GM12878 (cell line): ENCODE measurements at regions not wholly inside any gene's neighbourhood (a gene's known extent, or its start where the extent isn't known, plus 50 kb on each side); places are given as distances from the start of the nearest gene placed in this dataset.

Experiments used
- ATAC-seq: fragments of 200-7000 bp; cut with Tn5 transposase; 3 replicates; pipeline ENCODE4 v1.9.1; 2020; ENCODE audit warnings: mild to moderate bottlenecking, moderate library complexity
- BruUV-seq: library from RNA; stranded (reverse); fragments of 400-500 nt; replicated peaks from 2 replicates; lab custom pipeline; 2021; lab: Mats Ljungman, UMichigan
- CTCF ChIA-PET: fragments of 300-600 bp; sonication (Branson Sonifier 250); formaldehyde crosslinking; extraction: SDS; loops from one replicate; lab custom pipeline; 2021; ENCODE audit warnings: inconsistent platforms; lab: Yijun Ruan, JAX
- POLR2A ChIA-PET: fragments of 350-600 bp; formaldehyde crosslinking; extraction: SDS; loops from one replicate; lab custom pipeline; 2021; ENCODE audit warnings: inconsistent platforms; lab: Charles Lee
- RAD21 ChIA-PET: fragments of 300-600 bp; sonication (Branson Sonifier 250); formaldehyde crosslinking; loops from one replicate; lab custom pipeline; 2023; ENCODE audit warnings: antibody characterized with exemption; ENCODE audit not compliant: unreplicated experiment; lab: Charles Lee
- SMC1A ChIA-PET: fragments of 300-600 bp; sonication (Branson Sonifier 250); formaldehyde crosslinking; loops from one replicate; lab custom pipeline; 2023; ENCODE audit not compliant: unreplicated experiment, uncharacterized antibody; lab: Charles Lee
- DNase-seq: peaks from one replicate; pipeline ENCODE4 v3.0.0-alpha.2; 2011; ENCODE audit warnings: low read depth, low spot score
- FAIRE-seq: peaks from 3 replicates; lab custom pipeline; 2011; peaks lifted over from hg19 to GRCh38; lab: Jason Lieb, UNC
- H2AFZ ChIP-seq: 2 replicates; pipeline ENCODE4 v1.6.0; 2011; ENCODE audit warnings: low read depth, low read length, control low read depth; ENCODE audit not compliant: control insufficient read depth
- H3K27ac ChIP-seq: 2 replicates; pipeline ENCODE4 v1.5.1; 2011; ENCODE audit warnings: control low read depth; ENCODE audit not compliant: control insufficient read depth, insufficient read depth
- H3K27me3 ChIP-seq, 2 experiments: replicated peaks in 1 of 2; 2 replicates each; pipeline versions ENCODE4 v1.6.0 to v1.6.1; 2011; ENCODE audit warnings: low read length in 1 of 2; ENCODE audit not compliant: control insufficient read depth in 2 of 2, insufficient read depth in 2 of 2
- H3K36me3 ChIP-seq, 2 experiments: 2 replicates each; pipeline ENCODE4 v1.5.1; 2011; ENCODE audit warnings: low read length in 1 of 2; ENCODE audit not compliant: control insufficient read depth in 2 of 2, insufficient read depth in 2 of 2
- H3K4me1 ChIP-seq: 2 replicates; pipeline ENCODE4 v1.6.1; 2011; ENCODE audit warnings: mild to moderate bottlenecking, low read length, moderate library complexity, mixed read lengths; ENCODE audit not compliant: control insufficient read depth, insufficient read depth
- H3K4me2 ChIP-seq: 2 replicates; pipeline ENCODE4 v1.6.0; 2011; ENCODE audit warnings: control low read depth; ENCODE audit not compliant: control insufficient read depth, insufficient read depth
- H3K4me3 ChIP-seq: fragments of 200-600 bp; sonication (generic); 2 replicates; pipeline ENCODE4 v1.5.1; 2016
- H3K79me2 ChIP-seq: 2 replicates; pipeline ENCODE4 v1.6.0; 2011; ENCODE audit warnings: low read length; ENCODE audit not compliant: control insufficient read depth, insufficient read depth
- H3K9ac ChIP-seq: 2 replicates; pipeline ENCODE4 v1.8.0; 2011; ENCODE audit warnings: low read length, control low read depth, mixed read lengths; ENCODE audit not compliant: control insufficient read depth, insufficient read depth
- H3K9me3 ChIP-seq: replicated peaks from 3 replicates; pipeline ENCODE4 v1.5.1; 2011; ENCODE audit warnings: mild to moderate bottlenecking, low read length; ENCODE audit not compliant: control insufficient read depth, insufficient read depth
- H4K20me1 ChIP-seq: 2 replicates; pipeline ENCODE4 v1.6.0; 2011; ENCODE audit not compliant: control insufficient read depth, insufficient read depth
- BMI1 ChIP-seq: fragments of 450-650 bp; IDR thresholded peaks from 2 replicates; pipeline ENCODE4 v1.6.1; 2016; ENCODE audit warnings: mild to moderate bottlenecking, moderate library complexity, borderline replicate concordance
- CHD1 ChIP-seq: IDR thresholded peaks from 2 replicates; pipeline ENCODE4 v1.6.1; 2012; ENCODE audit warnings: low read depth, low read length, improper control_type of control experiment
- CHD4 ChIP-seq: fragments of 200-600 bp; sonication (generic); IDR thresholded peaks from 2 replicates; pipeline ENCODE4 v1.6.1; 2016; ENCODE audit warnings: mild to moderate bottlenecking
- ETV6 ChIP-seq, 2 experiments: fragments of 450-650 bp in 1 of 2; IDR thresholded peaks in 1 of 2; conservative IDR thresholded peaks in 1 of 2; 2 replicates each; pipeline ENCODE4 v1.6.1; 2014; ENCODE audit warnings: antibody characterized with exemption in 1 of 2, borderline replicate concordance in 1 of 2, low read depth in 1 of 2, mild to moderate bottlenecking in 1 of 2, moderate library complexity in 1 of 2
- HDGF ChIP-seq: fragments of 450-650 bp; IDR thresholded peaks from 2 replicates; pipeline ENCODE4 v1.6.1; 2016; ENCODE audit warnings: antibody characterized with exemption
- JUNB ChIP-seq: IDR thresholded peaks from 2 replicates; pipeline ENCODE4 v1.6.1; 2016; ENCODE audit warnings: antibody characterized with exemption, mild to moderate bottlenecking
- KDM1A ChIP-seq: fragments of 200-600 bp; sonication (generic); IDR thresholded peaks from 2 replicates; pipeline ENCODE4 v1.6.1; 2016; ENCODE audit warnings: borderline replicate concordance
- LARP7 ChIP-seq: fragments of 450-650 bp; IDR thresholded peaks from 2 replicates; pipeline ENCODE4 v1.6.1; 2017; ENCODE audit warnings: mild to moderate bottlenecking
- POLR2AphosphoS5 ChIP-seq: IDR thresholded peaks from 2 replicates; pipeline ENCODE4 v1.6.1; 2011; ENCODE audit warnings: mild to moderate bottlenecking, low read length, inconsistent platforms
- SMARCA5 ChIP-seq: fragments of 450-650 bp; IDR thresholded peaks from 2 replicates; pipeline ENCODE4 v1.6.1; 2017; ENCODE audit warnings: mild to moderate bottlenecking
- SREBF1 ChIP-seq: IDR thresholded peaks from 2 replicates; pipeline ENCODE4 v1.6.1; 2012; ENCODE audit warnings: mild to moderate bottlenecking, low read length
- SUPT20H ChIP-seq: IDR thresholded peaks from 2 replicates; pipeline ENCODE4 v1.6.1; 2011; ENCODE audit warnings: low read depth, mild to moderate bottlenecking, low read length, moderate library complexity, borderline replicate concordance; ENCODE audit not compliant: control insufficient read depth
- ZBTB11 ChIP-seq: fragments of 450-650 bp; formaldehyde crosslinking; IDR thresholded peaks from 2 replicates; pipeline ENCODE4 v1.5.0; 2022; ENCODE audit warnings: mild to moderate bottlenecking, missing genetic modification characterization
- ZNF207 ChIP-seq: fragments of 450-650 bp; IDR thresholded peaks from 2 replicates; pipeline ENCODE4 v1.6.1; 2014; ENCODE audit warnings: antibody characterized with exemption, mild to moderate bottlenecking, borderline replicate concordance
- ZNF217 ChIP-seq: fragments of 450-650 bp; IDR thresholded peaks from 2 replicates; pipeline ENCODE4 v1.6.1; 2017; ENCODE audit warnings: antibody characterized with exemption, mild to moderate bottlenecking
- WGBS: methylation state at CpG from one replicate; pipeline ENCODE4 v1.1.6; 2016; ENCODE audit warnings: low lambda C conversion rate; ENCODE audit not compliant: insufficient replicate concordance, insufficient coverage; ENCODE audit errors: missing lambda C conversion rate; 5-methylcytosine and 5-hydroxymethylcytosine counted together
- in situ Hi-C: fragments of 300-500 bp; cut with MboI; formaldehyde crosslinking; loops from 9 replicates; pipeline ENCODE4 v1.14.3; 2018; ENCODE audit warnings: mixed read lengths
- intact Hi-C: fragments of 100-400 bp; cut with micrococcal nuclease; formaldehyde crosslinking; loops from one replicate; pipeline ENCODE4 v1.14.2; 2022; ENCODE audit not compliant: unreplicated experiment
- TF ChIP-seq, protein P1 (sequence below): fragments of 450-650 bp; IDR thresholded peaks from 2 replicates; pipeline ENCODE4 v1.6.1; 2017; ENCODE audit warnings: mild to moderate bottlenecking, low read depth, inconsistent platforms; ENCODE audit not compliant: poor library complexity, severe bottlenecking

DNA sequence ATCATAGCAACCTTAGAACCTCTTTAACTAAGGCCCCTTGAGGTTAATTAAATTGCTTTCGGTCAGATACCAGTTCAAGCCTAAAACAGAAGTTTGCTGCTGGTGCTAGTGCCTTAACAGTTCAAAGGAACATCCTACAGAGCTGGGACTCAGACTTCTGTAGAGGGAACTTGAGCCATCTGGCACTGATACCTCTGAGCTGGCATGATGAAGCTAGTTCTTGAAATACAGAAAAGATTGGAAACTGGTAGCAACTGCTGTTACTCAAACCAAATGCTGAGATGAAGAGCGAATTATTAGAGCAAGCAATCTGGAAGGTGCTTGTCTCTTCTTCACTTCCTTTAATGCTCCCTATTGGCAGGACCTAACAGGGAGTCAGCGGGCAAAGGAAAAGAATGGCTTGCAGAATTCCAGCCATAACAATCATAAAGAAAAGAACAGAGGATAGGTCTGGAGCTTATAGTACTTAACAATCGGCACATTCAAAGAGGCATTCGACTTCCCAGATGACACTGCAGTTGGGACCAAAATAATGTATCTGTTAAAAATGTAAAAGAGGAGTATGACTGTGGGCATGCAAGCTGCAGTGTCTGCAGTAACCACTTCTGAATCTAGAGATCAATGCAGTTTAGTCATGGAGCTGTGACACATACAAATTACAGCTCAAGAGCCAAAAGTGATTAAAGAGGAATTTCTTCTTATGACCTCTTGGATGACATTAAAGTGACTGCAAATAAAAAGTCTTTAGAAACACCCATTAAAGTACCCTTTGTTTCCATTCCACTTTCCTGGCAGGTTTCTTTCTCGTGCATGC, 298.9 kb downstream of the PDGFC start:
- Histone ChIP-seq H3K4me3 (no peak overlapping the region), H3K36me3 (no peaks in the 10 kb centered on the region), H3K79me2 (no peaks in the 10 kb centered on the region), H3K27me3 (no peaks in the 10 kb centered on the region), H4K20me1 (no peaks in the 10 kb centered on the region), H3K9ac (no peak overlapping the region), H3K4me1 (no peaks in the 10 kb centered on the region), H3K9me3 (no peaks in the 10 kb centered on the region), H3K27ac (no peak overlapping the region), H3K4me2 (no peak overlapping the region), H2AFZ (no peak overlapping the region)
- FAIRE-seq: no peak
- in situ Hi-C loops (loop anchor here (10.0 kb wide), 1 partner anchor 508 kb away; no protein-coding TSS in a partner anchor), intact Hi-C loops (no loop called here)
- TF ChIP-seq ZNF217 (no peak), CHD4 (no peak), KDM1A (no peak), HDGF (no peak), POLR2AphosphoS5 (no peak), BMI1 (no peak), SMARCA5 (no peak), CHD1 (no peak), JUNB (no peak), ZBTB11 (CRISPR knock-in tag) (no peak), ETV6 (conservative IDR thresholded peaks at IDR 0.05 in 1 of 2, IDR thresholded peaks at IDR 0.05 in 1 of 2; ENCODE audit: borderline replicate concordance in 1 of 2, low read depth in 1 of 2) (no peak), ZNF207 (no peak), LARP7 (no peak), SUPT20H (no peak), SREBF1 (no peak)
- TF ChIP-seq, protein P1, sequence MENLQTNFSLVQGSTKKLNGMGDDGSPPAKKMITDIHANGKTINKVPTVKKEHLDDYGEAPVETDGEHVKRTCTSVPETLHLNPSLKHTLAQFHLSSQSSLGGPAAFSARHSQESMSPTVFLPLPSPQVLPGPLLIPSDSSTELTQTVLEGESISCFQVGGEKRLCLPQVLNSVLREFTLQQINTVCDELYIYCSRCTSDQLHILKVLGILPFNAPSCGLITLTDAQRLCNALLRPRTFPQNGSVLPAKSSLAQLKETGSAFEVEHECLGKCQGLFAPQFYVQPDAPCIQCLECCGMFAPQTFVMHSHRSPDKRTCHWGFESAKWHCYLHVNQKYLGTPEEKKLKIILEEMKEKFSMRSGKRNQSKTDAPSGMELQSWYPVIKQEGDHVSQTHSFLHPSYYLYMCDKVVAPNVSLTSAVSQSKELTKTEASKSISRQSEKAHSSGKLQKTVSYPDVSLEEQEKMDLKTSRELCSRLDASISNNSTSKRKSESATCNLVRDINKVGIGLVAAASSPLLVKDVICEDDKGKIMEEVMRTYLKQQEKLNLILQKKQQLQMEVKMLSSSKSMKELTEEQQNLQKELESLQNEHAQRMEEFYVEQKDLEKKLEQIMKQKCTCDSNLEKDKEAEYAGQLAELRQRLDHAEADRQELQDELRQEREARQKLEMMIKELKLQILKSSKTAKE: no peak
- DNase-seq: no peak
- no TSS peak for BruUV-seq
- POLR2A ChIA-PET: no interaction called here
- SMC1A ChIA-PET: interaction anchor here (0.6 to 1.9 kb wide), 4 partner anchors 10 to 585 kb away, joined by 3 to 5 read pairs (median 4); no protein-coding TSS in a partner anchor
- RAD21 ChIA-PET: no interaction called here
- CTCF ChIA-PET: interaction anchor here (0.7 to 1.7 kb wide), 2 partner anchors 296 to 379 kb away, joined by 3 to 4 read pairs; no protein-coding TSS in a partner anchor
- 18% methylated on average over 6 of the region's 6 CpGs for WGBS
- no peak for ATAC-seq
